Gastrocnemius medialis (tissue), 4 donors: ENCODE measurements at regions not wholly inside any gene's neighbourhood (a gene's known extent, or its start where the extent isn't known, plus 50 kb on each side); places are given as distances from the start of the nearest gene placed in this dataset.
"Not testable (repeated sequence)": the region's sequence is repeated elsewhere in the genome, so short reads cannot be mapped to it uniquely, and the experiment has no call there.

ENCODE experiments used
- ATAC-seq, 2 donors: fragments of 150-250 bp; one replicate each; pipeline ENCODE4 v1.9.1; 2016
- DNase-seq, 2 donors: peaks; one replicate each; pipeline ENCODE4 v3.0.0-alpha.2; 2019
- H3K27ac ChIP-seq, 4 donors: fragments of 200-600 bp; sonication (generic); 1 replicate in 1 of 4; 2 replicates in 3 of 4; pipeline ENCODE4 v1.5.1; 2016 to 2018; ENCODE audit warnings: mild to moderate bottlenecking in 2 of 4, moderate library complexity in 1 of 4
- H3K27me3 ChIP-seq, 3 donors: fragments of 200-600 bp; sonication (generic) in 2 of 3; 1 replicate in 1 of 3; 2 replicates in 2 of 3; pipeline versions ENCODE4 v1.5.1 to v1.6.0; 2016 to 2019; ENCODE audit warnings: mild to moderate bottlenecking in 1 of 3, moderate library complexity in 1 of 3
- H3K36me3 ChIP-seq, 2 donors: fragments of 200-600 bp; sonication (generic) in 1 of 2; one replicate each; pipeline ENCODE4 v1.5.1; 2017 to 2018
- H3K4me1 ChIP-seq, 2 donors: fragments of 200-600 bp; sonication (generic) in 1 of 2; one replicate each; pipeline ENCODE4 v1.5.1; 2016 to 2017; ENCODE audit warnings: mild to moderate bottlenecking in 2 of 2
- H3K4me3 ChIP-seq, 4 donors: fragments of 200-600 bp; sonication (generic) in 3 of 4; 1 replicate in 1 of 4; 2 replicates in 3 of 4; pipeline ENCODE4 v1.5.1; 2016 to 2019; ENCODE audit warnings: mild to moderate bottlenecking in 2 of 4
- H3K9me3 ChIP-seq, 3 donors: fragments of 200-600 bp; sonication (generic) in 2 of 3; 1 replicate in 1 of 3; 2 replicates in 2 of 3; pipeline ENCODE4 v1.5.1; 2016 to 2019
- CTCF ChIP-seq, 5 experiments: fragments of 450-650 bp in 3 of 5; fragments of 200-600 bp in 2 of 5; sonication (generic) in 2 of 5; IDR thresholded peaks in 4 of 5; conservative IDR thresholded peaks in 1 of 5; 1 replicate in 4 of 5; 2 replicates in 1 of 5; pipeline ENCODE4 v1.5.1; 2016 to 2019; ENCODE audit warnings: antibody characterized with exemption in 5 of 5, mild to moderate bottlenecking in 3 of 5, moderate library complexity in 3 of 5
- POLR2A ChIP-seq, 2 donors: fragments of 450-650 bp; IDR thresholded peaks; one replicate each; pipeline ENCODE4 v1.6.1; 2017; ENCODE audit warnings: antibody characterized with exemption in 2 of 2, mild to moderate bottlenecking in 2 of 2, moderate library complexity in 2 of 2
- in situ Hi-C, 4 donors: fragments of 200-750 bp; cut with MboI; loops; one replicate each; pipeline versions ENCODE4 v1.15.0 to v1.8.0; 2017; ENCODE audit warnings: low sequenced_read_pairs in 4 of 4
- intact Hi-C: fragments of 100-400 bp; cut with DNase I; formaldehyde crosslinking; loops from one replicate; pipeline ENCODE4 v1.15.1; 2023; ENCODE audit warnings: low total_unique reads

- Histone ChIP-seq H3K4me3 (no peak overlapping the region), H3K27me3 (no peaks in the 10 kb centered on the region), H3K27ac (no peak overlapping the region), H3K36me3 (no peaks in the 10 kb centered on the region), H3K4me1 (no peaks in the 10 kb centered on the region), H3K9me3 (no peaks in the 10 kb centered on the region)
- TF ChIP-seq POLR2A (IDR thresholded peaks at IDR 0.05) (no peak), CTCF (IDR thresholded peaks at IDR 0.05 in 4 of 5, conservative IDR thresholded peaks at IDR 0.05 in 1 of 5) (no peak)
- DNase-seq (no peak), ATAC-seq (no peak)
- in situ Hi-C loops: no loop called here
- intact Hi-C loops: loop anchor here (10.0 kb wide), 1 partner anchor 754 kb away; no protein-coding TSS in a partner anchor
Measured at GRCh38 chr2:236998758-236999157, 86.9 kb upstream of the COPS8 start.

- Histone ChIP-seq H3K36me3 (no peaks in the 10 kb centered on the region), H3K27ac (no peak overlapping the region), H3K9me3 (no peaks in the 10 kb centered on the region), H3K27me3 (no peaks in the 10 kb centered on the region), H3K4me3 (no peak overlapping the region), H3K4me1 (no peaks in the 10 kb centered on the region)
- no peak for TF ChIP-seq CTCF (IDR thresholded peaks at IDR 0.05 in 4 of 5, conservative IDR thresholded peaks at IDR 0.05 in 1 of 5)
- no peak for TF ChIP-seq POLR2A (IDR thresholded peaks at IDR 0.05)
- no peak for ATAC-seq
- DNase-seq: no peak
- intact Hi-C loops: no loop called here
- in situ Hi-C loops: no loop called here
Measured at GRCh38 chr2:237000481-237000880, 85.2 kb upstream of the COPS8 start.

GRCh38 chr2:237005341-237005740 lies 80.3 kb upstream of the COPS8 start:
- H3K4me1 ChIP-seq, H3K27me3 ChIP-seq, H3K4me3 ChIP-seq, H3K27ac ChIP-seq, intact Hi-C loops, H3K9me3 ChIP-seq, H3K36me3 ChIP-seq, DNase-seq, in situ Hi-C loops, ATAC-seq: not testable (repeated sequence)

- DNase-seq (no peak), ATAC-seq (no peak)
- H3K36me3 ChIP-seq: no peaks in the 10 kb centered on the region
- intact Hi-C loops: no loop called here
- H3K4me1 ChIP-seq: no peaks in the 10 kb centered on the region
- no peaks in the 10 kb centered on the region for H3K9me3 ChIP-seq
- in situ Hi-C loops: no loop called here
- no peak overlapping the region for H3K4me3 ChIP-seq
- no peak for TF ChIP-seq POLR2A (IDR thresholded peaks at IDR 0.05)
- no peak for TF ChIP-seq CTCF (IDR thresholded peaks at IDR 0.05 in 4 of 5, conservative IDR thresholded peaks at IDR 0.05 in 1 of 5)
- H3K27me3 ChIP-seq: no peaks in the 10 kb centered on the region
- no peak overlapping the region for H3K27ac ChIP-seq
Measured at GRCh38 chr2:237011206-237011795, 74.4 kb upstream of the COPS8 start.

GRCh38 chr2:237012004-237012403 lies 73.7 kb upstream of the COPS8 start:
- no peaks in the 10 kb centered on the region for H3K36me3 ChIP-seq
- H3K27me3 ChIP-seq: no peaks in the 10 kb centered on the region
- intact Hi-C loops (no loop called here), in situ Hi-C loops (no loop called here)
- TF ChIP-seq POLR2A (IDR thresholded peaks at IDR 0.05) (no peak), CTCF (IDR thresholded peaks at IDR 0.05 in 4 of 5, conservative IDR thresholded peaks at IDR 0.05 in 1 of 5) (no peak)
- H3K9me3 ChIP-seq: no peaks in the 10 kb centered on the region
- DNase-seq: no peak
- H3K27ac ChIP-seq: no peak overlapping the region
- H3K4me3 ChIP-seq: no peak overlapping the region
- ATAC-seq: no peak
- no peaks in the 10 kb centered on the region for H3K4me1 ChIP-seq
